ENCODE measurements at regions not wholly inside any gene's neighbourhood (a gene's known extent, or its start where the extent isn't known, plus 50 kb on each side); places are given as distances from the start of the nearest gene placed in this dataset.
"Not testable (repeated sequence)": the region's sequence is repeated elsewhere in the genome, so short reads cannot be mapped to it uniquely, and the experiment has no call there.

DNA sequence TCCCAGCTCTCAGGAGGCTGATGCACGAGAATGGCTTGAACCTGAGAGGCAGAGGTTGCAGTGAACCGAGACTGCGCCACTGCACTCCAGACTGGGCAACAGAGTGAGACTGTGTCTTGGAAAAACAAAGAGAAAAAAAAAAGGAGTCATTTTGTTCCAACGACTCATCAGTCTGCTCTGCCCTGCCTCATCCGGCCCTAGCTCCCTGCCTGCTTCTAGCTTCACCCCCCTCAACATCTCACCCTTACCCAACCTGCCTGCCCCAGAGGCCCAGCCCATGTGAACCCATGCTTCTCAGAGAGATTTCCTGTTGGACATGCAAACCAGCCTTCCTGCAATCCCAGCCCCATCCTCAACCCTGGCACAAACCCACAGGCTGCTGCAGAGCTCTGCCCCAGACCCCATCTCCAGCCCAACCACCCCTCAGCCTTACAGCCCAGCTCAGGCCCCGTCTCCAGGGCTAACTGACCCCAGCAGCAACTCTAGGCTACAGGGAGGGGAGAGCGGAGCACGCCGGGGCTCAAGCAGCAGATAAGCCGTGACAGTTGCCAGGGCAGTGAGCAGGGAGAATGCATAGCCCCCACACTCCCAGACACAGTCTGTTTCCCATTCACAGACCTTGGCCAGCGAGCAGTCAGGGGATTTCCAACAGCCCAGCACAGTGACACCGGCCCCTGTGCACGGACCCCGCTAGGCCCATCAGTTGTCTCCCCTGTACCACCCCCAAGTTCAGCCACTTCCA, 86.0 kb upstream of the KCTD7 start:
- no peak for DNase-seq

DNA sequence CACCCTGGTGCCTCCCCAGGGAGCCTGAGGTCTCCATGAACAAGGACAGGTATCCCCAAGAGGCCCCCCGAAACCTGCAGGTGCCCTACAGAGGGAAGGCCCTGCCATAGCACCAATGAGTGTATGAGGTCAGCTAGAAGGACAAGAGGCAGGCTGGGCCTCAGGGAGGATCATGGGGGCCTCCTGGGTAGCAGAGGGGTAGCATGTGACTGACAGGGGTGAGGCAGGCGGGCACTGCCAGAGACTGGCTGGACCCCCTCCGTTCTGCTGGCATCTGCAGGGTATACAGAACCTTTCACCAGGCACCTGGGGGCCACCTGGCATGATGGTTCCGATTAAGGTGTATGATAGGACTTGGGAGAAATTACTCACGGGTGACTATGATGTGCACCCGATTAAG, 79.2 kb upstream of the KCTD7 start:
- no peak for DNase-seq

DNA sequence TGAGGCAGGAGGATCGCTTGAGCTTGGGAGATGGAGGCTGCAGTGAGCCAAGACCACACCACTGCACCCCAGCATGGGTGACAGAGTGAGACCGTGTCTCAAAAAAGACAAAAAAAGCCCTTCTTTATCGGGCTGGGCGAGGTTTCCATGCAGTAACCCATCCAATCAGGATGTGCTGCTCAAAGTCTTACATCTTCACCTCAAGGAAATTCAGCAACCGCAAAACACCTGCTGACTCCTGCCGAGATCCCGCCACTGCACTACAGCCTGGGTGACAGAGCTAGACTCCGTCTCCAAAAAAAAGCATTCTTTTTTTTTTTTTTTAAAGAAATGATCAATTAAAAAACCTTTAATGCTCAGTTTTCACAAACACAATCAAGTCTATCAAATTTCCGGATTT, 75.7 kb upstream of the KCTD7 start:
- DNase-seq = no peak

DNA sequence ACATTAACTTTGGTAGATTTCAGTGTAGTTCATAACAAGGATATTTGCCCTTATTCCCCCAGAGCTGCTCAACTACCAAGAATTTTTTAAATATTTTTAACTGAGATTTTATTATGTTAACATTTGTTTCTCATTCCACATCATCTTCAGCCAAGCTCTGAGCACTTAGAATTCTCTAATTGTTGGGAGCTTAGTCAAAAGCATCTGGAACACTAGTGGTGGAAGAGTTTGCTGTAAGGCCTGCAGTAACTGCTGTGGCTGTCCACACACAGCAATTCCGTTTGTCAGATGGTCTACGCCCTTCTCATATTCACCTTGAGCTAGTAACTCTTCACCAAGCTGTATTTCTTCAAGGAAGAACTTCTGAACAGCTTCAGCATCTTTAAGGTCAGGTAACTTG, 75.0 kb upstream of the KCTD7 start:
- DNase-seq = not testable (repeated sequence)

DNA sequence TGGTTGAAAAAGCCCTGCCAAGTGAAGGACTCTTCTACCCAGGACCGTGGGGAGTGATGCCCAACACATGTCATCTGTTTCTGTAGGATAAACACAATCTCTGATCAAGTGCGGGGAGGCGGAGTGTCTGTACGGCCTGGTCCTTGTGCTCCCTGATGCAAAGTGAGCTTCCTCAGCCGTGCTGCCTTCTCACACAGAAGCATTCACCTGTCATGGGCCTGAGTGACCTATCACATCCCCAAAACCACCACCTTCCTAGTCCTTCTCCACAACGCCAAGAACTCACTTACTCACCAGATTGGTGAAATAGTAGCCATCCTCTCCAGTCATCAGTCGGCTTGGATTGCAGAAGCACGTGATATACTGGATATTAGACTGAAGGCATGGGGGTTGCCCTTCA, 74.4 kb upstream of the KCTD7 start:
- not testable (repeated sequence) for DNase-seq

DNA sequence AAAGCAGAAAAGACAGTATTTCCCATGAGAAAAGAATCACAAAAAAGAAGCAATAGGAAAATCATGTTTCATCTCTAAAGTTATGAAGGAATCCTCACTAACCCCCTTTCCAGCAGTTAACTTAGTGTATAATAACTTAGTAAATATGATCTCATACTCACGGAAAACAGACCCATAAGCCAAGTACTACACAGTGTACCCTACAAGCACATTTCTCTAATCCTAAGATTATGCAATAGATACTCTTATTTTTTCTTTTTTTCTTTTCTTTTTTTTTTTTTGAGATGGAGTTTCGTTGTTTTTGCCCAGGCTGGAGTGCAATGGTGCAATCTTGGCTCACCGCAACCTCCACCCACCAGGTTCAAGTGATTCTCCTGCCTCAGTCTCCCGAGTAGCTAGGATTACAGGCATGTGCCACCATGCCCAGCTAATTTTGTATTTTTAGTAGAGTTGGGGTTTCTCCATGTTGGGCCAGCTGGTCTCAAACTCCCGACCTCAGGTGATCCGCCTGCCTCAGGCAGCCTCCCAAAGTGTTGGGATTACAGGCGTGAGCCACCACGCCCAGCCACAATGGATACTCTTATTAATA, 73.7 kb upstream of the KCTD7 start:
- not testable (repeated sequence) for DNase-seq

DNA sequence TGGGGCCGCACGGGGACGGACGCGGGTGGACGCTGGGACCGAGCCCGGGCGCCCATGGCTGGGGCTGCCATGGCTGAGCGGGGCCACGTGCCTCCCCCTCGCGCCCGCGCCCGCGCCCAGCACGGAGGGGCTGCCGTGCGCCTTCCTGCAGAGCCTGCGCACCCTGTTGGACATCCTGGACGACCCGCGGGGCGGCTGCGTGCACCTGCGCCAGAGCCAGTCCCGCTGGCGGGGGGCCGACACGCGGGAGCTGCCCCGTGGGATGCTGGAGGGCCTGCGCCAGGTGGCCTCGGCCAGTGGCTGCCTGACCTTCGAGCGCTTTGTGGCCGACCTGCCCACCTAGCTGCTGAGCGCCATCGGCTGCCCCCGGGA, 72.5 kb upstream of the KCTD7 start:
- DNase-seq = no peak

DNA sequence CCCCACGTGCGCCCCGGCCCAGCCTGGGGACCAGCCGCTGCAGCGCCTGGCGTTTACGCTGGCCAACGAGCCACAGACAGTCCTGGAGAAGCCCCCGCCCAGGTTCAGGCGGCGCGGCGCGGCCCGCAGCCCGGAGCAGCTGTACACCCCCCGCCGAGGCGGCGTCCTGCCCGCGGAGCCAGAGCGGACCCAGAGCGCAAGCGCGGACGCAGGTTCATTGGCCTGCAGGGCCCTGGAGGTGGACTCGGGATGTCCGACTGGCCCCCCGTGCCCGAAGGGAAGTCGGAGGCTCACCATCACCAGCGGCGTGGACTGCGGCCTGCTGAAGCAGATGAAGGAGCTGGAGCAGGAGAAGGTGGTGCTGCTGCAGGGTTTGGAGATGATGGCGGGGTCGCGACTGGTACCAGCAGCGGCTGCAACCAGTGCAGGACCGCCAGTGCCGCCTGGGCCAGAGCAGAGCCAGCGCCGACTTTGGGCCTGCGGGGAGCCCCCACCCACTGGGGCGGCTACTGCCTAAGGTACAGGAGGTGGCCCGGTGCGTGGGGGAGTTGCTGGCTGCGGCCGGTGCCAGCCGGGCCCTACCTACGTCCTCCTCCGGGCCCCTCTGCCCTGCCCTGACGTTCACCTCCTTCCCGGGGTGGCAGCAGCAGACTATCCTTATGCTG, 72.0 kb upstream of the KCTD7 start:
- no peak for DNase-seq

DNA sequence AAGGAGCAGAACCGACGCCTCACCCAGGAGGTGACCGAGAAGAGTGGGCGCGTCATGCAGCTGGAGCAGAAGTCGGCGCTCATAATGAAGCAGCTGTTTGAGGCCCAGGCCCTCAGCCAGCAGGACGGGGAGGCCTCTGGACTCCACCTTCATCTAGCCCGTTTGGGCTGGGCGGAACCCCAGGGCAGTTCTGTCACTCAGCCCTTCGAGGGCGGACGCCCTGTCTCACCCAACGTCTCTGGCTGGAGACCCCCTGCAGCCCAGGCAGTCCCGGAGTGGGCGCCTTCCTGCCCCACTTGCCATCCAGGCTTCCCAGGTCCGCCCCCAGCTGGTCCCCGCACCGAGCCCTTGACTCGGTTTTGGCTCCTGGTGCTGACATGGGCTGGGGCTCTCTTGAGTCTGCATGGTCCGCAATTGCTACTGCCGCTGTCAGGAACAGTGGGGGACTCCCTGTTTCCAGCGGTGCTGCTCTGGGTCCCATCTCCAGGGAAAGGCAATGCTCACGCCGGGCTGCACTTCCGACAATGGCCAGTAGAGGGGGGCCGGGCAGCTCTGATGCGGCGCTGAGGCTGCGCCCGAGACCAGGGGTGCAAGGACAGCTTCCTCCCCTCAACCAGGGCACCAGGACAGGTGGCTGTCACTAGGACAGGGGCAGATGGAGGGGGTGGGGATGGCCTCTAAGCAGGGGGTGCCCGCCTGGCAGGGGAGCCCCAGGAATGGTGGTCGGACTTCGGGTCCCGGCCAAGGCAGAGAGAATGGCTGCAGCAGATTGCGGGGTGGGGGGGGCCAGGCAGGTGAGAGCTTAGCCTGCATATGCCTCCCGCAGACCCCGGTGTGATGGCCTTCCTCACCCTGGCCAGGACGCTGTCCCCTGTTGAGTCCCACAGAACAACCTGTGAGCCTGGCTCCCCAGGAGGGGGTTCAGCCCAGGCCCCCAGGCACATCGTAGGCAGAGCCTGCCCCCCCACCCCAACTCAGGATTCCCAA, 71.2 kb upstream of the KCTD7 start:
- peak; percentile 69 for DNase-seq

DNA sequence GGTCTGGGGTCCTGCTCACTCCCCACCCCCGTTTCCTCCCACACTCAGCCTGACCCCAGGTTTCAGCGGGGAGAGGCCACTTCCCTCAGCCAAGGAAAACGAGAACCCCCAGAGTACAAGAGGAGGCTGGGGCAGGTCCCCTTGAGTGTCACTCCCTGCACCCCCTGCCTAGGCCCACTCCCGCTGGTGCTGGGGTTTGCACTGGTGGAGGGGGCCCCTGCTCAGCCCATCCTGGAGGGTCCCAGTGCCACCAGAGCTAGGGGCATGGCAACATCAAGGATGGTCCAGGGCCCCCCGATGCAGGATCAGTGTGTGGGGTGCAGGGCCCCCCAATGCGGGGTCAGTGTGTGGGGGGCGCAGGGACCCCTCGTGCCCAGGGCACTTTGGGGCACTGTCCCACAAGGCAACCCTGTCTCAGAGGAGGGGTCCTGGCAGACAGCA, 70.5 kb upstream of the KCTD7 start:
- DNase-seq = no peak

DNA sequence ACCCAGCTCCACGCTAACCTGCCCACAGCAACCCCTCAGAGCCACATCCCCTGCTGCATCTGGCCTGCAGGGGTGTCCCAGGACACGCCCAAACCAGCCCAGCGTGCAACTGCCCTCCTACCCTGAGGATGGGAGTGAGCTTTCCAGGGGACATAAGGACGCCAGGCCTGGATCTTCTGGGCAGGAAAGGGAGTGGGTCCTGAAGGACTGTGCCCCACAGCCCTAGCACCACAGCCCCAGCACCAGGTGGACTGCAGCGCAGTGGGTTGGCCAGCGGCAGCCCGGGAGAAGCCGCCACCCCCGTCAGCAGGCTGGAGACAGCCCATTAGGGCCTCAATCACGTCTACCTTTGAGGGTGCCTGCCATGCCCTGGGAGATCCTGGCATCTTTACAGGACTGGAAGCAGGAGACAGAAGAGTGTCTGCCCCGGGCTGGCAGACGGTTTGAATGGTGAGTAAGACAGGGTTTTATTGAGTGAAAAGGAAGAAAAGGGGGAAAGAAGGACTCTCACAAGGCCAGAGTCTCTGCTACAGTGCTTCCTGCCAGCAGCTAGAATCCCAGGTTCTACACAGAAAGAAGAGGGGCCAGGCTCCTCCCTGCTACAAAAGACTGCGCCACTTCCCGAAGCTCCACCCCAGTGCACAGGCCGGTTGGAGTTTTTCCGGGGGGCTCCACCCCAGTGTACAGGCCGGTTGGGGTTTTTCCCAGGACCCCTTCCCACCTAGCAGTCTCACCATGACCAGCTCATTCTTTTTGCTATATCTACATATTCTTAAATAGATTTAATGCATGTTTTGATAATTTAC, 69.8 kb upstream of the KCTD7 start:
- DNase-seq = no peak

DNA sequence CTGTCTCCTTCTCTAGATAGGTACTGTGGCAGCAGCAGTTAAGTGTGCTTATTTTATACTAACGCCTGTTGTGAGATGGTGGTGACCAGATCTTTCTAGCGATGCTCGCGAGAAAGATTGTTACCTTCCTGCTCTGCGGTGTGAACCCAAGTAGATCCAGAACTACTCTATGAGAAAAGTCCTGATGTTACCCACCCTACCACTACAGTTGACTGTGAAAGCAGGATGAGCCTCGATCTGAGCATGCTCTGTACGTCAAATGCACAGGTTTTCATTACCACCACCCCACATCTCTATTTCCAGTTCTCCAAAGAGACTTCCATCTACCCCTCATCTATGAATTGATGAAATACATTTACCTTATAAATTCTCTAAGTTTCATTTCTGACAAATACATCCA, 64.6 kb upstream of the KCTD7 start:
- DNase-seq = no peak

DNA sequence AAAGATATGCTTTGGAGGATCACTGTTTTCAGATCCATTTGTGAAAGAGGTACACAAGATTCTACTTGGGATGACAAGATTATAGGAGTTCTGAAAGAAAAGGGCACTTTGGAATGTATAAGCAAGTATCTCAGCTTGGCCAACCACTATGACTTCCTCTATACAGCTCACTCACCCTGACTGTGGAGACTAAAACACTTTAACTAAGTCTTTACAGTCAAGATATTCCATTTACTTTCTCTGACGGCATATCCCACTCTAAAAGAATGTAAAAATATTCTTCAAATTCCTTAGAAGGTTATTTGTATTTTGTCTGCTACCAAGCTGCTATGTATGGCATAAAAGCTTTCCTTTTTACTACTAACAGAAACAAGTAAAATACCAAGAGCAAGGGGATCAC, 58.5 kb upstream of the KCTD7 start:
- DNase-seq = not testable (repeated sequence)

DNA sequence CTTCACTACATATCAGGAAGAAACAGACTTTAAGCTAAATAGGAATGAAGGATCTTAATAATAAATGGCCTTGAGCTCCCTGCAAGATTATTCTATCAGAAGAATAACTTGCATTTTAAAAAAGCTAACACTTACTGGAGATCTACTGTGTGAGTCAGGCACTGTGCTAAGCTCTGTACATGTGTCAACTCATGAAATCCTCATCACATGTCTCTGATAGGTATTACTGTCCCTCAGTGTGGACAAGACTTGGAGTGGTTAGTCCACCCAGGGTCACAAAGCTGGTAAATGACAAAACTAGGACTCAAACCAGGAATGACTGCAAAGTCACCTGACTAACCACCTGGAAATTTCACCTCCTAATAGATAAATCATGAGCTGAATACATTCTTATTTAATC, 57.1 kb upstream of the KCTD7 start:
- no peak for DNase-seq

DNA sequence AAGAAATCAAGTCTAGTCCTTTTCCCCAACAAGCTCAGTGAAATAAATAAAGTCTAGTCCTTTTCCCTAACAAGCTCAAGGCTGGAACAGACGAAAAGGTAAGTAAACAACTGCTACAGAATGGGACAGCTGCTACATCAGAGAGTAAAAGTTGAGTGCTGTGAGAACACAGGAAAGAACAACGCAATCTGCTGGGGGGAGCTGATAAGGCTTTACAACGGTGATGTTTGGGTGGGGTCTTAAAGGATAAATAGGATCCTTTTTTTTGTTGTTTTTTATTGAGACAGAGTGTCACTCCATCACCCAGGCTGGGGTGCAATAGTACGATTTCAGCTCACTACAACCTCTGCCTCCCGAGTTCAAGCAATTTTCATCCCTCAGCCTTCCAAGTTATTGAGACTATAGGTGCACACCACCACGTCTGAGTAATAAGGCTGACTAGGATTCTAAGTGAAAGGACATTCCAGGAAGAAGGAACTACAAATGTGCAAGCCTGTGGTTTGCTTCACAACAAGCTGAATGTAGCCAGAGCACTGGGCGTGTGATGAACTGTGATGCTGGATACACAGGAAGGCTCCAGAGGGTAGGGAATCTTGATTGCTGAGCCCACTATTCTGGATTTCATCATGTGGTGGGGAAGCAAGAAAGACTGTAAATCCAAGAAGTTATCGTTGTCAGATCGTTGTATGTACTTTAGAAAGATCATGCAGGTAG, 54.7 kb upstream of the KCTD7 start:
- not testable (repeated sequence) for DNase-seq

DNA sequence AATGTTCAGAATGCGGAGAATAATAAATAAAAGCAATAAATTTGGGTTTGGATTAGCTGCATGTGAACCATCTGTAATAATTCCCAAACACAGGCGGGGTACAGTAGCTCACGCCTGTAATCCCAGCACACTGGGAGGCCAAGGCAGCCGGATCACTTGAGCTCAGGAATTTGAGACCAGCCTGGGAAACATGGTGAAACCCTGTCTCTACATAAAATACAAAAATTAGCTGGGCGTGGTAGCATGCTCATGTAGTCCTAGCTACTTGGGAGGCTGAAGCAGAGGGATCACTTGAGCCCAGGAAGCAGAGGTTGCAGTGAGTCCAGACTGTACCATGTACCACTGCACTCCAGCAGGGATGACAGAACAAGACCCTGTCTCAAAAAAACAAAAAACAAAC, 53.9 kb upstream of the KCTD7 start:
- DNase-seq = not testable (repeated sequence)

DNA sequence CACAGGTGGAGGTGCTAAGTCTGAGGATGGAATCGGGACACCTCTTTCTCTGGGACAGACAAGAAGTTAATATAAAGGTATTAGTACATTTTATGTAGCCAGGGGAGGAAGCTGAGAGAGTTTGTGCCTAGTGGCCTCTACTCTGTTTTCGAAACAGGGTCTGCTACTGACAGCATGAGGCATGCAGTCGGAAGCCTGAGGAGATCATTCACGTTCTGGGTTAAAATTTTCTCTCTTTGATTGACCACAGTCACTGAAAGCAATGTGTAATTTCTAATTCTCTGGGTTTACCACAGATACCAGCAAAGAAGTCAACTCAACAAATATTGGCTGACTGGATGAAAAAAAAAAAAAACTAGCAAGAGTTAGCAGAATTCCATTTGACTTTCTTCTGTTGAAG, 53.3 kb upstream of the KCTD7 start:
- DNase-seq = no peak

DNA sequence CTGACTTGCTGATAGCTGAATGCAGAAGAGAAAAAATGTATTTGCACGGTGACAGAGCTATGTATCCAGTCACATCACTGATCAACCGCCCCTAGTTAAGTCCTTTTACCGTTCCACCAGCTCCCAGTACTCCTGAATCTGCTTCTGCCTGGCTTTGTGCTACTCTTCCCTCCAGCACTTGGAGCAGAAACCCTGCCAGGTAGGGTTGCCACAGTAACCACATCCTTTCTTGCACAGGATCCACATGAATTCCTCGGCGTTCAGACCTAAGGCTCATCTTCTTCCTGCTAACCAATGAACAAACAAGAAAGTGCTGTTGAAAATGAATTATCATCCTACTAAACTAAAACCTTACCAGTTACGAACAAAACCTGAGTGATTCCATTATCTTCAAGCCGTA, 52.0 kb upstream of the KCTD7 start:
- no peak for DNase-seq

All from left hindlimb (tissue), 1 donor.